Right lobe of liver (tissue), 4 donors: ENCODE measurements at regions not wholly inside any gene's neighbourhood (a gene's known extent, or its start where the extent isn't known, plus 50 kb on each side); places are given as distances from the start of the nearest gene placed in this dataset.

Source experiments
- CTCF ChIP-seq, 4 donors: fragments of 200-600 bp in 3 of 4; fragments of 450-650 bp in 1 of 4; IDR thresholded peaks; one replicate each; pipeline versions ENCODE4 v1.5.1 to v1.8.0; 2016 to 2022; ENCODE audit warnings: antibody characterized with exemption in 4 of 4, mild to moderate bottlenecking in 2 of 4
- POLR2A ChIP-seq: fragments of 450-650 bp; IDR thresholded peaks from one replicate; pipeline ENCODE4 v1.6.1; 2017; ENCODE audit warnings: antibody characterized with exemption, mild to moderate bottlenecking
- donor health status: DM: no; HTN: no; CAD: no.
- donor health status: DM: no; HTN: no; CAD: no.
- donor health status: DM: no; HTN: yes; CAD: no.

GRCh38 chr6:56742122-56742791 is 99.6 kb upstream of the DST start:
- TF ChIP-seq POLR2A (peak; percentile 93), CTCF (IDR thresholded peaks at IDR 0.05) (no peak)
